GM23338 (cell line): ENCODE measurements at regions not wholly inside any gene's neighbourhood (a gene's known extent, or its start where the extent isn't known, plus 50 kb on each side); places are given as distances from the start of the nearest gene placed in this dataset.

Experiments
- ATAC-seq: fragments of 200-7000 bp; cut with Tn5 transposase; 3 replicates; pipeline ENCODE4 v1.9.1; 2020
- DNase-seq: peaks from one replicate; pipeline ENCODE4 v3.0.0-alpha.2; 2015; ENCODE audit warnings: low spot score
- H2AFZ ChIP-seq: fragments of 200-600 bp; sonication (generic); 2 replicates; pipeline ENCODE4 v1.8.0; 2016; ENCODE audit warnings: antibody characterized with exemption, mild to moderate bottlenecking, moderate library complexity
- H3F3A ChIP-seq: fragments of 200-600 bp; sonication (generic); replicated peaks from 2 replicates; pipeline ENCODE4 v1.8.0; 2017; ENCODE audit warnings: antibody characterized with exemption, mixed run types, low read depth
- H3K27ac ChIP-seq: fragments of 200-600 bp; sonication (generic); 2 replicates; pipeline ENCODE4 v1.6.1; 2016; ENCODE audit warnings: low read depth
- H3K27me3 ChIP-seq: fragments of 200-600 bp; sonication (generic); 2 replicates; pipeline ENCODE4 v1.8.0; 2016; ENCODE audit warnings: mild to moderate bottlenecking, mixed run types, moderate library complexity; ENCODE audit not compliant: insufficient read depth
- H3K36me3 ChIP-seq: fragments of 200-600 bp; sonication (generic); 2 replicates; pipeline ENCODE4 v1.8.0; 2016; ENCODE audit warnings: mild to moderate bottlenecking; ENCODE audit not compliant: insufficient read depth
- H3K4me1 ChIP-seq: fragments of 200-600 bp; sonication (generic); 2 replicates; pipeline ENCODE4 v1.8.0; 2016; ENCODE audit warnings: mild to moderate bottlenecking, moderate library complexity; ENCODE audit not compliant: insufficient read depth
- H3K4me2 ChIP-seq: fragments of 200-600 bp; sonication (generic); 2 replicates; pipeline ENCODE4 v1.7.1; 2017; ENCODE audit warnings: mixed run types
- H3K4me3 ChIP-seq: fragments of 200-600 bp; sonication (generic); 2 replicates; pipeline ENCODE4 v1.6.1; 2016; ENCODE audit warnings: mixed run types
- H3K79me2 ChIP-seq: fragments of 200-600 bp; sonication (generic); replicated peaks from 2 replicates; pipeline ENCODE4 v1.8.0; 2017; ENCODE audit warnings: mild to moderate bottlenecking; ENCODE audit not compliant: insufficient read depth
- H3K9me2 ChIP-seq: fragments of 200-600 bp; sonication (generic); 2 replicates; pipeline ENCODE4 v1.8.0; 2017; ENCODE audit not compliant: insufficient read depth
- H4K20me1 ChIP-seq: fragments of 200-600 bp; sonication (generic); replicated peaks from 2 replicates; pipeline ENCODE4 v1.8.0; 2017; ENCODE audit warnings: mild to moderate bottlenecking; ENCODE audit not compliant: insufficient read depth
- H3K27ac Mint-ChIP-seq: 2 replicates; pipeline ENCODE4 v1.8.0; 2020; ENCODE audit warnings: inconsistent platforms, mild to moderate bottlenecking, moderate library complexity, mixed read lengths
- H3K27me3 Mint-ChIP-seq: 3 replicates; pipeline ENCODE4 v1.8.0; 2022; ENCODE audit warnings: low read depth, mild to moderate bottlenecking, moderate library complexity, mixed read lengths, inconsistent platforms; ENCODE audit not compliant: insufficient read depth, poor library complexity
- H3K36me3 Mint-ChIP-seq: 3 replicates; pipeline ENCODE4 v1.8.0; 2021; ENCODE audit warnings: low read depth, mild to moderate bottlenecking, inconsistent platforms, moderate library complexity, mixed read lengths
- H3K4me1 Mint-ChIP-seq: 3 replicates; pipeline ENCODE4 v1.8.0; 2020; ENCODE audit warnings: mild to moderate bottlenecking, inconsistent platforms, mixed read lengths
- H3K4me3 Mint-ChIP-seq: 3 replicates; pipeline ENCODE4 v1.8.0; 2021; ENCODE audit warnings: moderate library complexity, mild to moderate bottlenecking, inconsistent platforms, mixed read lengths
- H3K9me3 Mint-ChIP-seq: 3 replicates; pipeline ENCODE4 v1.8.0; 2020; ENCODE audit warnings: moderate library complexity, mild to moderate bottlenecking, inconsistent platforms, mixed read lengths
- CREB1 ChIP-seq: fragments of 250-450 bp; sonication (Bioruptor Pico); IDR thresholded peaks from 2 replicates; pipeline ENCODE4 v1.5.0; 2020; ENCODE audit warnings: low read depth, mild to moderate bottlenecking, moderate library complexity
- EZH2 ChIP-seq: fragments of 200-600 bp; sonication (generic); IDR thresholded peaks from one replicate; pipeline ENCODE4 v1.8.0; 2017; ENCODE audit warnings: antibody characterized with exemption, mild to moderate bottlenecking, low read depth; ENCODE audit not compliant: unreplicated experiment
- EZH2phosphoT487 ChIP-seq: fragments of 200-600 bp; sonication (generic); IDR thresholded peaks from one replicate; pipeline ENCODE4 v1.8.1; 2018; ENCODE audit warnings: antibody characterized with exemption; ENCODE audit not compliant: unreplicated experiment
- JUNB ChIP-seq: IDR thresholded peaks from one replicate; pipeline ENCODE4 v1.6.1; 2016; ENCODE audit warnings: antibody characterized with exemption; ENCODE audit not compliant: unreplicated experiment
- NANOG ChIP-seq: IDR thresholded peaks from 2 replicates; pipeline ENCODE4 v1.6.1; 2016; ENCODE audit warnings: antibody characterized with exemption, borderline replicate concordance
- POLR2AphosphoS5 ChIP-seq: IDR thresholded peaks from 2 replicates; pipeline ENCODE4 v1.6.1; 2016; ENCODE audit warnings: antibody characterized with exemption, low read depth
- STAT1 ChIP-seq: IDR thresholded peaks from one replicate; pipeline ENCODE4 v1.6.1; 2016; ENCODE audit warnings: antibody characterized with exemption; ENCODE audit not compliant: unreplicated experiment
- ZNF114 ChIP-seq: fragments of 250-450 bp; sonication (Bioruptor Pico); IDR thresholded peaks from 2 replicates; pipeline ENCODE4 v1.5.0; 2020; ENCODE audit warnings: mild to moderate bottlenecking, moderate library complexity
- ZNF331 ChIP-seq: fragments of 250-450 bp; sonication (Bioruptor Pico); IDR thresholded peaks from 2 replicates; pipeline ENCODE4 v1.5.0; 2020; ENCODE audit warnings: low read depth, mild to moderate bottlenecking, moderate library complexity
- TF ChIP-seq, protein P1 (sequence below), 2 experiments: fragments of 200-600 bp in 1 of 2; sonication (generic) in 1 of 2; conservative IDR thresholded peaks; 2 replicates each; pipeline versions ENCODE4 v1.5.1 to v1.6.1; 2016 to 2017; ENCODE audit warnings: antibody characterized with exemption in 2 of 2, low read depth in 2 of 2, mild to moderate bottlenecking in 2 of 2, moderate library complexity in 1 of 2
- TF ChIP-seq, protein P2 (sequence below): IDR thresholded peaks from one replicate; pipeline ENCODE4 v1.6.1; 2018; ENCODE audit warnings: antibody characterized with exemption; ENCODE audit not compliant: unreplicated experiment
- TF ChIP-seq, protein P3 (sequence below): IDR thresholded peaks from 2 replicates; pipeline ENCODE4 v1.6.1; 2016; ENCODE audit warnings: antibody characterized with exemption
- TF ChIP-seq, protein P4 (sequence below): fragments of 250-450 bp; sonication (Bioruptor Pico); IDR thresholded peaks from 2 replicates; pipeline ENCODE4 v1.5.0; 2020; ENCODE audit warnings: mild to moderate bottlenecking, moderate library complexity

DNA sequence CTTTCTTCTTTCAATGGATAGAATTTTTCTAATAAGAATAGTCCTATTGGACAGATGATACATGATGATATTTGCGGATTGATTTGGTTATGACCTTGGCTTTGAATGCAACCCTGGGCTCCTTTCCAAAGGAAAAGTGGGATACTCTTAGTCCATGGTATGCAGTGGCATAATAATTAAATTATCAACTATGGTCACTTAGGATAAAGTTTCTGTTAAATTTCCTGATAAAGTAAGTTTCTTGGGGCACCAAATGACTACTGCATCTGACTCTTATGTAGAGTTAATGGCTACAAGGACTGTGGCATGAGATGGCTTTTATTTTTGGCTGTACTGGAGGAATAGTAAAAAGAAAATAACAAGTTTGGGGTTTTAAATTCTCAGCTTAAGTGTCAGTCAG lies 126.7 kb downstream of the QPCT start:
- DNase-seq: no peak
- H3K4me1 Mint-ChIP-seq: peaks cover 2% of the 10 kb centered on the region; the same call in 2 of the 3 replicates
- H3K9me3 Mint-ChIP-seq: no peaks in the 10 kb centered on the region
- Histone ChIP-seq H3K4me2 (no peak overlapping the region), H3K36me3 (no peaks in the 10 kb centered on the region), H3F3A (no peaks in the 10 kb centered on the region), H3K9me2 (peaks cover 7% of the 10 kb centered on the region; the same call in 1 of the 2 replicates), H3K4me3 (no peak overlapping the region), H3K27me3 (no peaks in the 10 kb centered on the region), H4K20me1 (0 out of 2 replicates have a peak, but pooled peaks cover 2% of the 10 kb centered on the region), H3K4me1 (no peaks in the 10 kb centered on the region), H2AFZ (no peak overlapping the region), H3K79me2 (no peaks in the 10 kb centered on the region), H3K27ac (no peak overlapping the region)
- H3K4me3 Mint-ChIP-seq: no peak overlapping the region
- H3K36me3 Mint-ChIP-seq: no peaks in the 10 kb centered on the region
- no peak overlapping the region for H3K27ac Mint-ChIP-seq
- TF ChIP-seq CREB1 (CRISPR knock-in tag) (no peak), POLR2AphosphoS5 (no peak), EZH2phosphoT487 (no peak), JUNB (no peak), ZNF114 (CRISPR knock-in tag) (no peak), EZH2 (no peak), NANOG (no peak), STAT1 (no peak), ZNF331 (CRISPR knock-in tag) (no peak)
- TF ChIP-seq, protein P1, sequence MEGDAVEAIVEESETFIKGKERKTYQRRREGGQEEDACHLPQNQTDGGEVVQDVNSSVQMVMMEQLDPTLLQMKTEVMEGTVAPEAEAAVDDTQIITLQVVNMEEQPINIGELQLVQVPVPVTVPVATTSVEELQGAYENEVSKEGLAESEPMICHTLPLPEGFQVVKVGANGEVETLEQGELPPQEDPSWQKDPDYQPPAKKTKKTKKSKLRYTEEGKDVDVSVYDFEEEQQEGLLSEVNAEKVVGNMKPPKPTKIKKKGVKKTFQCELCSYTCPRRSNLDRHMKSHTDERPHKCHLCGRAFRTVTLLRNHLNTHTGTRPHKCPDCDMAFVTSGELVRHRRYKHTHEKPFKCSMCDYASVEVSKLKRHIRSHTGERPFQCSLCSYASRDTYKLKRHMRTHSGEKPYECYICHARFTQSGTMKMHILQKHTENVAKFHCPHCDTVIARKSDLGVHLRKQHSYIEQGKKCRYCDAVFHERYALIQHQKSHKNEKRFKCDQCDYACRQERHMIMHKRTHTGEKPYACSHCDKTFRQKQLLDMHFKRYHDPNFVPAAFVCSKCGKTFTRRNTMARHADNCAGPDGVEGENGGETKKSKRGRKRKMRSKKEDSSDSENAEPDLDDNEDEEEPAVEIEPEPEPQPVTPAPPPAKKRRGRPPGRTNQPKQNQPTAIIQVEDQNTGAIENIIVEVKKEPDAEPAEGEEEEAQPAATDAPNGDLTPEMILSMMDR (conservative IDR thresholded peaks at IDR 0.05; ENCODE audit: low read depth in 2 of 2): no peak
- TF ChIP-seq, protein P2, sequence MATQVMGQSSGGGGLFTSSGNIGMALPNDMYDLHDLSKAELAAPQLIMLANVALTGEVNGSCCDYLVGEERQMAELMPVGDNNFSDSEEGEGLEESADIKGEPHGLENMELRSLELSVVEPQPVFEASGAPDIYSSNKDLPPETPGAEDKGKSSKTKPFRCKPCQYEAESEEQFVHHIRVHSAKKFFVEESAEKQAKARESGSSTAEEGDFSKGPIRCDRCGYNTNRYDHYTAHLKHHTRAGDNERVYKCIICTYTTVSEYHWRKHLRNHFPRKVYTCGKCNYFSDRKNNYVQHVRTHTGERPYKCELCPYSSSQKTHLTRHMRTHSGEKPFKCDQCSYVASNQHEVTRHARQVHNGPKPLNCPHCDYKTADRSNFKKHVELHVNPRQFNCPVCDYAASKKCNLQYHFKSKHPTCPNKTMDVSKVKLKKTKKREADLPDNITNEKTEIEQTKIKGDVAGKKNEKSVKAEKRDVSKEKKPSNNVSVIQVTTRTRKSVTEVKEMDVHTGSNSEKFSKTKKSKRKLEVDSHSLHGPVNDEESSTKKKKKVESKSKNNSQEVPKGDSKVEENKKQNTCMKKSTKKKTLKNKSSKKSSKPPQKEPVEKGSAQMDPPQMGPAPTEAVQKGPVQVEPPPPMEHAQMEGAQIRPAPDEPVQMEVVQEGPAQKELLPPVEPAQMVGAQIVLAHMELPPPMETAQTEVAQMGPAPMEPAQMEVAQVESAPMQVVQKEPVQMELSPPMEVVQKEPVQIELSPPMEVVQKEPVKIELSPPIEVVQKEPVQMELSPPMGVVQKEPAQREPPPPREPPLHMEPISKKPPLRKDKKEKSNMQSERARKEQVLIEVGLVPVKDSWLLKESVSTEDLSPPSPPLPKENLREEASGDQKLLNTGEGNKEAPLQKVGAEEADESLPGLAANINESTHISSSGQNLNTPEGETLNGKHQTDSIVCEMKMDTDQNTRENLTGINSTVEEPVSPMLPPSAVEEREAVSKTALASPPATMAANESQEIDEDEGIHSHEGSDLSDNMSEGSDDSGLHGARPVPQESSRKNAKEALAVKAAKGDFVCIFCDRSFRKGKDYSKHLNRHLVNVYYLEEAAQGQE: no peak
- TF ChIP-seq, protein P3, sequence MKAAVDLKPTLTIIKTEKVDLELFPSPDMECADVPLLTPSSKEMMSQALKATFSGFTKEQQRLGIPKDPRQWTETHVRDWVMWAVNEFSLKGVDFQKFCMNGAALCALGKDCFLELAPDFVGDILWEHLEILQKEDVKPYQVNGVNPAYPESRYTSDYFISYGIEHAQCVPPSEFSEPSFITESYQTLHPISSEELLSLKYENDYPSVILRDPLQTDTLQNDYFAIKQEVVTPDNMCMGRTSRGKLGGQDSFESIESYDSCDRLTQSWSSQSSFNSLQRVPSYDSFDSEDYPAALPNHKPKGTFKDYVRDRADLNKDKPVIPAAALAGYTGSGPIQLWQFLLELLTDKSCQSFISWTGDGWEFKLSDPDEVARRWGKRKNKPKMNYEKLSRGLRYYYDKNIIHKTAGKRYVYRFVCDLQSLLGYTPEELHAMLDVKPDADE: no peak
- TF ChIP-seq, protein P4, sequence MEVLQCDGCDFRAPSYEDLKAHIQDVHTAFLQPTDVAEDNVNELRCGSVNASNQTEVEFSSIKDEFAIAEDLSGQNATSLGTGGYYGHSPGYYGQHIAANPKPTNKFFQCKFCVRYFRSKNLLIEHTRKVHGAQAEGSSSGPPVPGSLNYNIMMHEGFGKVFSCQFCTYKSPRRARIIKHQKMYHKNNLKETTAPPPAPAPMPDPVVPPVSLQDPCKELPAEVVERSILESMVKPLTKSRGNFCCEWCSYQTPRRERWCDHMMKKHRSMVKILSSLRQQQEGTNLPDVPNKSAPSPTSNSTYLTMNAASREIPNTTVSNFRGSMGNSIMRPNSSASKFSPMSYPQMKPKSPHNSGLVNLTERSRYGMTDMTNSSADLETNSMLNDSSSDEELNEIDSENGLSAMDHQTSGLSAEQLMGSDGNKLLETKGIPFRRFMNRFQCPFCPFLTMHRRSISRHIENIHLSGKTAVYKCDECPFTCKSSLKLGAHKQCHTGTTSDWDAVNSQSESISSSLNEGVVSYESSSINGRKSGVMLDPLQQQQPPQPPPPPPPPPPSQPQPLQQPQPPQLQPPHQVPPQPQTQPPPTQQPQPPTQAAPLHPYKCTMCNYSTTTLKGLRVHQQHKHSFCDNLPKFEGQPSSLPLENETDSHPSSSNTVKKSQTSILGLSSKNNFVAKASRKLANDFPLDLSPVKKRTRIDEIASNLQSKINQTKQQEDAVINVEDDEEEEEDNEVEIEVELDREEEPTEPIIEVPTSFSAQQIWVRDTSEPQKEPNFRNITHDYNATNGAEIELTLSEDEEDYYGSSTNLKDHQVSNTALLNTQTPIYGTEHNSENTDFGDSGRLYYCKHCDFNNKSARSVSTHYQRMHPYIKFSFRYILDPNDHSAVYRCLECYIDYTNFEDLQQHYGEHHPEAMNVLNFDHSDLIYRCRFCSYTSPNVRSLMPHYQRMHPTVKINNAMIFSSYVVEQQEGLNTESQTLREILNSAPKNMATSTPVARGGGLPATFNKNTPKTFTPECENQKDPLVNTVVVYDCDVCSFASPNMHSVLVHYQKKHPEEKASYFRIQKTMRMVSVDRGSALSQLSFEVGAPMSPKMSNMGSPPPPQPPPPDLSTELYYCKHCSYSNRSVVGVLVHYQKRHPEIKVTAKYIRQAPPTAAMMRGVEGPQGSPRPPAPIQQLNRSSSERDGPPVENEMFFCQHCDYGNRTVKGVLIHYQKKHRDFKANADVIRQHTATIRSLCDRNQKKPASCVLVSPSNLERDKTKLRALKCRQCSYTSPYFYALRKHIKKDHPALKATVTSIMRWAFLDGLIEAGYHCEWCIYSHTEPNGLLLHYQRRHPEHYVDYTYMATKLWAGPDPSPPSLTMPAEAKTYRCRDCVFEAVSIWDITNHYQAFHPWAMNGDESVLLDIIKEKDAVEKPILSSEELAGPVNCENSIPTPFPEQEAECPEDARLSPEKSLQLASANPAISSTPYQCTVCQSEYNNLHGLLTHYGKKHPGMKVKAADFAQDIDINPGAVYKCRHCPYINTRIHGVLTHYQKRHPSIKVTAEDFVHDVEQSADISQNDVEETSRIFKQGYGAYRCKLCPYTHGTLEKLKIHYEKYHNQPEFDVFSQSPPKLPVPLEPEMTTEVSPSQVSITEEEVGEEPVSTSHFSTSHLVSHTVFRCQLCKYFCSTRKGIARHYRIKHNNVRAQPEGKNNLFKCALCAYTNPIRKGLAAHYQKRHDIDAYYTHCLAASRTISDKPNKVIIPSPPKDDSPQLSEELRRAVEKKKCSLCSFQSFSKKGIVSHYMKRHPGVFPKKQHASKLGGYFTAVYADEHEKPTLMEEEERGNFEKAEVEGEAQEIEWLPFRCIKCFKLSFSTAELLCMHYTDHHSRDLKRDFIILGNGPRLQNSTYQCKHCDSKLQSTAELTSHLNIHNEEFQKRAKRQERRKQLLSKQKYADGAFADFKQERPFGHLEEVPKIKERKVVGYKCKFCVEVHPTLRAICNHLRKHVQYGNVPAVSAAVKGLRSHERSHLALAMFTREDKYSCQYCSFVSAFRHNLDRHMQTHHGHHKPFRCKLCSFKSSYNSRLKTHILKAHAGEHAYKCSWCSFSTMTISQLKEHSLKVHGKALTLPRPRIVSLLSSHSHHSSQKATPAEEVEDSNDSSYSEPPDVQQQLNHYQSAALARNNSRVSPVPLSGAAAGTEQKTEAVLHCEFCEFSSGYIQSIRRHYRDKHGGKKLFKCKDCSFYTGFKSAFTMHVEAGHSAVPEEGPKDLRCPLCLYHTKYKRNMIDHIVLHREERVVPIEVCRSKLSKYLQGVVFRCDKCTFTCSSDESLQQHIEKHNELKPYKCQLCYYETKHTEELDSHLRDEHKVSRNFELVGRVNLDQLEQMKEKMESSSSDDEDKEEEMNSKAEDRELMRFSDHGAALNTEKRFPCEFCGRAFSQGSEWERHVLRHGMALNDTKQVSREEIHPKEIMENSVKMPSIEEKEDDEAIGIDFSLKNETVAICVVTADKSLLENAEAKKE (CRISPR knock-in tag): no peak
- ATAC-seq: no peak
- H3K27me3 Mint-ChIP-seq: peaks cover 2% of the 10 kb centered on the region
